Panc1 (cell line): ENCODE measurements at regions not wholly inside any gene's neighbourhood (a gene's known extent, or its start where the extent isn't known, plus 50 kb on each side); places are given as distances from the start of the nearest gene placed in this dataset.
"Not testable (repeated sequence)": the region's sequence is repeated elsewhere in the genome, so short reads cannot be mapped to it uniquely, and the experiment has no call there.

Experiments used
- ATAC-seq: fragments of 200-7000 bp; cut with Tn5 transposase; 2 replicates; pipeline ENCODE4 v1.9.1; 2020; ENCODE audit warnings: mild to moderate bottlenecking, moderate library complexity
- BruUV-seq: library from RNA; stranded (reverse); fragments of 400-500 nt; replicated peaks from 2 replicates; lab custom pipeline; 2021; lab: Mats Ljungman, UMichigan
- CTCF ChIA-PET: fragments of 300-600 bp; sonication (Branson Sonifier 250); formaldehyde crosslinking; loops from one replicate; lab custom pipeline; 2022; ENCODE audit warnings: antibody characterized with exemption; lab: Charles Lee
- POLR2A ChIA-PET: fragments of 300-600 bp; sonication (Branson Sonifier 250); formaldehyde crosslinking; loops from one replicate; lab custom pipeline; 2022; ENCODE audit warnings: antibody characterized with exemption; lab: Charles Lee
- DNase-seq: peaks from one replicate; pipeline ENCODE4 v3.0.0-alpha.2; 2010; ENCODE audit warnings: low read depth, low spot score
- H3K27ac ChIP-seq: 2 replicates; pipeline ENCODE4 v1.5.1; 2011; ENCODE audit warnings: mild to moderate bottlenecking, low read length, inconsistent platforms
- H3K27me3 ChIP-seq: fragments of 200-500 bp; sonication (Bioruptor generic); 2 replicates; pipeline ENCODE4 v1.6.0; 2014; ENCODE audit warnings: low read length, inconsistent platforms; ENCODE audit not compliant: control insufficient read depth, insufficient read depth
- H3K36me3 ChIP-seq: fragments of 200-500 bp; sonication (Bioruptor generic); 2 replicates; pipeline ENCODE4 v1.5.1; 2014; ENCODE audit warnings: inconsistent platforms, mild to moderate bottlenecking, low read length, moderate library complexity; ENCODE audit not compliant: control insufficient read depth, insufficient read depth
- H3K4me1 ChIP-seq: 2 replicates; pipeline ENCODE4 v1.5.1; 2011; ENCODE audit warnings: inconsistent platforms, mild to moderate bottlenecking, low read length, moderate library complexity; ENCODE audit not compliant: control insufficient read depth, insufficient read depth
- H3K4me3 ChIP-seq, 2 experiments: 2 replicates each; pipeline ENCODE4 v1.5.1; 2011 to 2012; ENCODE audit warnings: low read depth in 2 of 2, low read length in 2 of 2, mild to moderate bottlenecking in 2 of 2, inconsistent platforms in 1 of 2, moderate library complexity in 1 of 2
- H3K9me3 ChIP-seq: fragments of 200-500 bp; sonication (Bioruptor generic); 2 replicates; pipeline ENCODE4 v1.5.1; 2014; ENCODE audit warnings: low read depth, mild to moderate bottlenecking, inconsistent platforms, low read length, moderate library complexity; ENCODE audit not compliant: control insufficient read depth, insufficient read depth
- POLR2AphosphoS5 ChIP-seq: IDR thresholded peaks from 2 replicates; pipeline ENCODE4 v1.6.1; 2012; ENCODE audit warnings: mild to moderate bottlenecking, low read depth, low read length, moderate library complexity
- SIN3A ChIP-seq: IDR thresholded peaks from 2 replicates; pipeline ENCODE4 v1.6.1; 2012; ENCODE audit warnings: low read depth, mild to moderate bottlenecking, low read length, moderate library complexity, borderline replicate concordance; ENCODE audit not compliant: insufficient read depth
- TCF7L2 ChIP-seq: IDR thresholded peaks from 2 replicates; pipeline ENCODE4 v1.6.1; 2011; ENCODE audit warnings: mild to moderate bottlenecking, low read depth, low read length, inconsistent platforms
- in situ Hi-C: cut with HindIII; loops from 2 replicates; pipeline ENCODE4 v1.10.0; 2016; ENCODE audit warnings: low sequenced_read_pairs, low pct_unique_long_range_greater_than_20kb
- intact Hi-C: fragments of 100-400 bp; cut with micrococcal nuclease; formaldehyde crosslinking; loops from one replicate; pipeline ENCODE4 v1.10.0; 2022; ENCODE audit not compliant: unreplicated experiment
- TF ChIP-seq, protein P1 (sequence below), 2 experiments: IDR thresholded peaks; 2 replicates each; pipeline ENCODE4 v1.6.1; 2011 to 2012; ENCODE audit warnings: low read depth in 2 of 2, control low read depth in 1 of 2, low read length in 1 of 2, mild to moderate bottlenecking in 1 of 2, moderate library complexity in 1 of 2; ENCODE audit not compliant: insufficient read depth in 1 of 2
- TF ChIP-seq, protein P2 (sequence below): fragments of 450-650 bp; IDR thresholded peaks from 2 replicates; pipeline ENCODE4 v1.5.1; 2017; ENCODE audit warnings: mild to moderate bottlenecking

DNA sequence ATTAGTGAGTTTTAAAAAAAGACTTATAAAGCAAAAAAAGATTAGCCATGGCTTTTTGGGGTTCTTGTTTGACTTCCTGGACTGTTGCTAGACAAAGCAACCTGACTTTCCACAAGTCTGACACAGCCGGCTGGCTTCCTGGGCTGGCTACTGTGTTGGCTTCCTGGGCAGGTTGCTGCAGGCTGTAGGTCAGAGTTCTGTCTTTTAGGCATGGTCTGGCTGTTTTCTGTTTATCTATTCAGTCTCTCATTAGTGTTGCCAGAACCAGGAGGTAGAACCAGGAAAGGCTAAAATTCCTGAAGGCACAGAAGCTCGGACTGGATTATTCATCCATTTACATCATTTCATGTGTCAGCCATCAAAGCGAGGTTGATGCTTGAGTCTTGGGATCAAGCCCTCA lies 88.6 kb upstream of the SLC35F3 start:
- no peak for DNase-seq
- Histone ChIP-seq H3K27me3 (peaks cover 34% of the 10 kb centered on the region), H3K9me3 (no peaks in the 10 kb centered on the region), H3K4me1 (no peaks in the 10 kb centered on the region), H3K27ac (no peak overlapping the region), H3K4me3 (no peak overlapping the region), H3K36me3 (no peaks in the 10 kb centered on the region)
- intact Hi-C loops, result no loop called here
- in situ Hi-C loops, result no loop called here
- CTCF ChIA-PET, result no interaction called here
- no TSS peak for BruUV-seq
- TF ChIP-seq TCF7L2, result no peak
- no peak for TF ChIP-seq SIN3A
- no peak for ATAC-seq
- POLR2A ChIA-PET, result no interaction called here

DNA sequence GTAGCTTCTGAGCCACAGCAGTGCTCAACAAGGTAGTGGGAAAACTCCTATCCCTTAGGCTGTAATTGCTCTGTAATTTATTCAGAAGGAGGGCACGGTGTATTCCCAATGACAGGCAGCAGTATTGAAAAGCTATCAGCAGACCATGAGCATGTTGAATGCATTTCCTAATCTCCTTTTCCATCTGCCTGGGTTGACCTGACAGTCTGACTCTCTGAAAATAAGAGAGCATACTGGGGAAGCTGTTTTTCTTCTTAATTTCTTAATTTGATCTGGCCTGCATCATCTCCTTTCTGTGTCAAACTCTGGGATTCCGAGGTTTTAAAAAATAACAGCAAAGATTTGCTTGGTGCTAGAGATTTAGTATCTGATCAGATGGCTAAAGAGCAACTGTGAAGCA lies 88.1 kb upstream of the SLC35F3 start:
- BruUV-seq, result no TSS peak
- no peaks in the 10 kb centered on the region for H3K9me3 ChIP-seq
- CTCF ChIA-PET, result no interaction called here
- POLR2A ChIA-PET, result no interaction called here
- ATAC-seq, result no peak
- in situ Hi-C loops, result no loop called here
- no peak overlapping the region for H3K4me3 ChIP-seq
- H3K27me3 ChIP-seq, result peaks cover 33% of the 10 kb centered on the region
- no peaks in the 10 kb centered on the region for H3K36me3 ChIP-seq
- TF ChIP-seq SIN3A (no peak), POLR2AphosphoS5 (no peak), TCF7L2 (no peak)
- TF ChIP-seq, protein P1, sequence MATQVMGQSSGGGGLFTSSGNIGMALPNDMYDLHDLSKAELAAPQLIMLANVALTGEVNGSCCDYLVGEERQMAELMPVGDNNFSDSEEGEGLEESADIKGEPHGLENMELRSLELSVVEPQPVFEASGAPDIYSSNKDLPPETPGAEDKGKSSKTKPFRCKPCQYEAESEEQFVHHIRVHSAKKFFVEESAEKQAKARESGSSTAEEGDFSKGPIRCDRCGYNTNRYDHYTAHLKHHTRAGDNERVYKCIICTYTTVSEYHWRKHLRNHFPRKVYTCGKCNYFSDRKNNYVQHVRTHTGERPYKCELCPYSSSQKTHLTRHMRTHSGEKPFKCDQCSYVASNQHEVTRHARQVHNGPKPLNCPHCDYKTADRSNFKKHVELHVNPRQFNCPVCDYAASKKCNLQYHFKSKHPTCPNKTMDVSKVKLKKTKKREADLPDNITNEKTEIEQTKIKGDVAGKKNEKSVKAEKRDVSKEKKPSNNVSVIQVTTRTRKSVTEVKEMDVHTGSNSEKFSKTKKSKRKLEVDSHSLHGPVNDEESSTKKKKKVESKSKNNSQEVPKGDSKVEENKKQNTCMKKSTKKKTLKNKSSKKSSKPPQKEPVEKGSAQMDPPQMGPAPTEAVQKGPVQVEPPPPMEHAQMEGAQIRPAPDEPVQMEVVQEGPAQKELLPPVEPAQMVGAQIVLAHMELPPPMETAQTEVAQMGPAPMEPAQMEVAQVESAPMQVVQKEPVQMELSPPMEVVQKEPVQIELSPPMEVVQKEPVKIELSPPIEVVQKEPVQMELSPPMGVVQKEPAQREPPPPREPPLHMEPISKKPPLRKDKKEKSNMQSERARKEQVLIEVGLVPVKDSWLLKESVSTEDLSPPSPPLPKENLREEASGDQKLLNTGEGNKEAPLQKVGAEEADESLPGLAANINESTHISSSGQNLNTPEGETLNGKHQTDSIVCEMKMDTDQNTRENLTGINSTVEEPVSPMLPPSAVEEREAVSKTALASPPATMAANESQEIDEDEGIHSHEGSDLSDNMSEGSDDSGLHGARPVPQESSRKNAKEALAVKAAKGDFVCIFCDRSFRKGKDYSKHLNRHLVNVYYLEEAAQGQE (IDR thresholded peaks at IDR 0.05; ENCODE audit: insufficient read depth in 1 of 2, low read depth in 2 of 2, low read length in 1 of 2), result no peak
- TF ChIP-seq, protein P2, sequence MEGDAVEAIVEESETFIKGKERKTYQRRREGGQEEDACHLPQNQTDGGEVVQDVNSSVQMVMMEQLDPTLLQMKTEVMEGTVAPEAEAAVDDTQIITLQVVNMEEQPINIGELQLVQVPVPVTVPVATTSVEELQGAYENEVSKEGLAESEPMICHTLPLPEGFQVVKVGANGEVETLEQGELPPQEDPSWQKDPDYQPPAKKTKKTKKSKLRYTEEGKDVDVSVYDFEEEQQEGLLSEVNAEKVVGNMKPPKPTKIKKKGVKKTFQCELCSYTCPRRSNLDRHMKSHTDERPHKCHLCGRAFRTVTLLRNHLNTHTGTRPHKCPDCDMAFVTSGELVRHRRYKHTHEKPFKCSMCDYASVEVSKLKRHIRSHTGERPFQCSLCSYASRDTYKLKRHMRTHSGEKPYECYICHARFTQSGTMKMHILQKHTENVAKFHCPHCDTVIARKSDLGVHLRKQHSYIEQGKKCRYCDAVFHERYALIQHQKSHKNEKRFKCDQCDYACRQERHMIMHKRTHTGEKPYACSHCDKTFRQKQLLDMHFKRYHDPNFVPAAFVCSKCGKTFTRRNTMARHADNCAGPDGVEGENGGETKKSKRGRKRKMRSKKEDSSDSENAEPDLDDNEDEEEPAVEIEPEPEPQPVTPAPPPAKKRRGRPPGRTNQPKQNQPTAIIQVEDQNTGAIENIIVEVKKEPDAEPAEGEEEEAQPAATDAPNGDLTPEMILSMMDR, result no peak
- H3K27ac ChIP-seq, result no peak overlapping the region
- intact Hi-C loops, result no loop called here
- H3K4me1 ChIP-seq, result no peaks in the 10 kb centered on the region
- no peak for DNase-seq

DNA sequence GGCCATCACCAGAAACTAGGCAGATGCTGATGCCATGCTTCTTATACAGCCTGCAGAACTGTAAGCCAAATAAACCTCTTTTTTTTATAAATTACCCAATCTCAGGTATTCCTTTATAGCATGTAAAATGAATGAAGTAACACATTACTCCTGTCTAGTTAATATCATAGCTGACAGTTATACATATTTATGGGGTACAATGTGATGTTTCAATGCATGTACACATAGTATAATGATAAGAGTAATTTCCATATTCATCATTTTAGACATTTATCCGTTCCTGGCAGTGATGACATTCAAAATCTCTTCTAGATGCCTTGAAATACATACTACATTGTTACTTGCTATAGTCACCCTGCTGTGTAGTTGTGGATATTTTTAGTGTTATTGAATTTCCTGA lies 85.4 kb upstream of the SLC35F3 start:
- DNase-seq (no peak), ATAC-seq (no peak)
- ChIA-PET POLR2A (no interaction called here), CTCF (no interaction called here)
- Histone ChIP-seq H3K9me3 (no peaks in the 10 kb centered on the region), H3K4me1 (no peaks in the 10 kb centered on the region), H3K36me3 (no peaks in the 10 kb centered on the region), H3K4me3 (no peak overlapping the region), H3K27me3 (peaks cover 34% of the 10 kb centered on the region), H3K27ac (no peak overlapping the region)
- in situ Hi-C loops (no loop called here), intact Hi-C loops (no loop called here)
- TF ChIP-seq SIN3A (no peak), TCF7L2 (no peak), POLR2AphosphoS5 (no peak)
- TF ChIP-seq, protein P2, result no peak
- TF ChIP-seq, protein P1 (IDR thresholded peaks at IDR 0.05; ENCODE audit: insufficient read depth in 1 of 2, low read depth in 2 of 2, low read length in 1 of 2), result no peak
- no TSS peak for BruUV-seq

DNA sequence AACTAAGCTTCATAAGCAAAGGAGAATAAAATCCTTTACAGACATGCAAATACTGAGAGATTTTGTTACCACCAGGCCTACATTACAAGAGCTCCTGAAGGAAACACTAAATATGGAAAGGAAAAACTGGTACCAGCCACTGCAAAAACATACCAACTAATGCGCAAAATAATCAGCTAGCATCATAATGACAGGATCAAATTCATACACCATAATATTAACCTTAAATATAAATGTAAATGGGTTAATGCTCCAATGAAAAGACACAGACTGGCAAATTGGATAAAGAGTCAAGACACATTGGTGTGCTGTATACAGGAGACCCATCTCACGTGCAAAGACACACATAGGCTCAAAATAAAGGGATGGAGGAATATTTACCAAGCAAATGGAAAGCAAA lies 80.3 kb upstream of the SLC35F3 start:
- H3K9me3 ChIP-seq, H3K27me3 ChIP-seq, H3K4me3 ChIP-seq, CTCF ChIA-PET, H3K27ac ChIP-seq, H3K4me1 ChIP-seq, ATAC-seq, BruUV-seq, intact Hi-C loops, DNase-seq, H3K36me3 ChIP-seq, POLR2A ChIA-PET, in situ Hi-C loops: not testable (repeated sequence)
